ENCODE measurements at regions not wholly inside any gene's neighbourhood (a gene's known extent, or its start where the extent isn't known, plus 50 kb on each side); places are given as distances from the start of the nearest gene placed in this dataset.

DNA sequence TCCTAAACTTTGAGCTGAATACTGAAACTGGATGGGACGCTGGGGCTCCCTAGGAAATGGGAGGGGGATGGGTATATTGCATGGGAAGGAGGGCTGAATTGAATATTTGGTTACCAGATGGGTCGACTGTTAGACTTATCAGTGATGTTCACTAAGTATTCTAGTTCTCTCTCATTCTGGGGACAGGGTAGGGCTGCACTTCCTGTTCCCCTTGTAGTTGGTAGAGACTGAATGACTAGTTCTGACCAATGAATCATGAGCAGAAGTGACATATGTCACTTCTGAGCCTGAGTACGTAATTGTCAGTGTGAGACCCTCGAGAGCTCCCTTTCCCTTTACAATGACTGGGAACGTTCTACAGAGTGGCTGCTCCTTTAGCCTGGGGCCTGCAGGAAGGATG is 55.5 kb upstream of the DMRT1 start:
- TF ChIP-seq, protein P1, sequence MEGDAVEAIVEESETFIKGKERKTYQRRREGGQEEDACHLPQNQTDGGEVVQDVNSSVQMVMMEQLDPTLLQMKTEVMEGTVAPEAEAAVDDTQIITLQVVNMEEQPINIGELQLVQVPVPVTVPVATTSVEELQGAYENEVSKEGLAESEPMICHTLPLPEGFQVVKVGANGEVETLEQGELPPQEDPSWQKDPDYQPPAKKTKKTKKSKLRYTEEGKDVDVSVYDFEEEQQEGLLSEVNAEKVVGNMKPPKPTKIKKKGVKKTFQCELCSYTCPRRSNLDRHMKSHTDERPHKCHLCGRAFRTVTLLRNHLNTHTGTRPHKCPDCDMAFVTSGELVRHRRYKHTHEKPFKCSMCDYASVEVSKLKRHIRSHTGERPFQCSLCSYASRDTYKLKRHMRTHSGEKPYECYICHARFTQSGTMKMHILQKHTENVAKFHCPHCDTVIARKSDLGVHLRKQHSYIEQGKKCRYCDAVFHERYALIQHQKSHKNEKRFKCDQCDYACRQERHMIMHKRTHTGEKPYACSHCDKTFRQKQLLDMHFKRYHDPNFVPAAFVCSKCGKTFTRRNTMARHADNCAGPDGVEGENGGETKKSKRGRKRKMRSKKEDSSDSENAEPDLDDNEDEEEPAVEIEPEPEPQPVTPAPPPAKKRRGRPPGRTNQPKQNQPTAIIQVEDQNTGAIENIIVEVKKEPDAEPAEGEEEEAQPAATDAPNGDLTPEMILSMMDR (IDR thresholded peaks at IDR 0.05) = no peak
- Histone ChIP-seq H3K4me3 (no peak overlapping the region), H3K4me1 (ENCODE audit: low read depth) (no peaks in the 10 kb centered on the region), H3K36me3 (ENCODE audit: low read depth) (no peaks in the 10 kb centered on the region), H3K9me3 (no peaks in the 10 kb centered on the region)
- DNase-seq (no peak), ATAC-seq (no peak)
- intact Hi-C loops (cut with DNase I, micrococcal nuclease) = no loop called here

DNA sequence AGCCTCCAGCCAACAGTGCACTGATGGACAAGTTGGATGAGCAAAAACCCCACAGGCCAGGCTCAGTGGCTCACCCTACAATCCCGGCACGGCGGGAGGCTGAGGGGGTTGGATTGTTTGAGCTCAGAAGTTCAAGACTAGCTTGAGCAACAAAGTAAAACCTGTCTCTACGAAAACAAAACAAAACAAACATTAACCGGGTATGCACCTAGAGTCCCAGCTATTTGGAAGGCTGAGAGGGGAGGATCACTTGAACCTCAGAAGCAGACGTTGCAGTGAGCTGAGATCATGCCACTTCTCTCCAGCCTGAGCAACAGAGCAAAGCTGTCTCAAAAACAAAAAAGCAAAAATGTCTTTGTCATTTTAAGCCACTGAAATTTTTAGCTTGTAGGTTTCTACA is 55.1 kb upstream of the DMRT1 start:
- DNase-seq (no peak), ATAC-seq (no peak)
- intact Hi-C loops (cut with DNase I, micrococcal nuclease) = no loop called here
- H3K9me3 ChIP-seq = no peaks in the 10 kb centered on the region
- no peak overlapping the region for H3K4me3 ChIP-seq
- TF ChIP-seq, protein P1 (IDR thresholded peaks at IDR 0.05) = no peak
- no peaks in the 10 kb centered on the region for H3K4me1 ChIP-seq (ENCODE audit: low read depth)
- H3K36me3 ChIP-seq (ENCODE audit: low read depth) = no peaks in the 10 kb centered on the region

DNA sequence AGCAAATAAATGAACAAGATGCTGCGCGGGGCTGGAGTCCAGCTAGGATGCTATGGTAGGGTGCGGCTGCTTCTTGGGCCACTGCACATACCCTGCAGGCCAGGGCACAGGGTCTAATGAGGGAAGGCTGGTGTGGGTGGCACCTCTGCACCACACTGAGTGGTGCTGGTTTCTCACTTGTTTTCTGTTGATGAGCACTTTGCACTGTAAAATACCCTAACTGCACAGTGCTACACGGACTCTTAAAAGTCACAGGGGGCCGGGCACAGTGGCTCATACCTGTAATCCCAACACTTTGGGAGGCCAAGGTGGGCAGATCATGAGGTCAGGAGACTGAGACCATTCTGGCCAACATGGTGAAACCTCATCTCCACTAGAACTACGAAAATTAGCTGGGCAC is 52.7 kb upstream of the DMRT1 start:
- intact Hi-C loops (cut with DNase I, micrococcal nuclease) = no loop called here
- Histone ChIP-seq H3K9me3 (no peaks in the 10 kb centered on the region), H3K36me3 (ENCODE audit: low read depth) (no peaks in the 10 kb centered on the region), H3K4me3 (no peak overlapping the region), H3K4me1 (ENCODE audit: low read depth) (no peaks in the 10 kb centered on the region)
- TF ChIP-seq, protein P1 (IDR thresholded peaks at IDR 0.05) = no peak
- DNase-seq (no peak), ATAC-seq (no peak)
